Activated naive CD4-positive, alpha-beta T cell (primary cell): ENCODE measurements at regions not wholly inside any gene's neighbourhood (a gene's known extent, or its start where the extent isn't known, plus 50 kb on each side); places are given as distances from the start of the nearest gene placed in this dataset.
"Not testable (repeated sequence)": the region's sequence is repeated elsewhere in the genome, so short reads cannot be mapped to it uniquely, and the experiment has no call there.

Experiments
- DNase-seq, 4 experiments: peaks; one replicate each; lab custom pipeline; 2025; lab: John Stamatoyannopoulos, UW

- DNase-seq = not testable (repeated sequence)
Observed at GRCh38 chrX:120702337-120702736, 72.5 kb upstream of the C1GALT1C1 start.

- peak in 1 of 4 experiments; percentile 1 for DNase-seq
Observed at GRCh38 chrX:120697053-120697452, 67.2 kb upstream of the C1GALT1C1 start.

- no peak for DNase-seq
Observed at GRCh38 chrX:120692319-120692718, 62.5 kb upstream of the C1GALT1C1 start.

- DNase-seq = no peak
Observed at GRCh38 chrX:120690941-120691340, 61.1 kb upstream of the C1GALT1C1 start.

- no peak for DNase-seq
Observed at GRCh38 chrX:120690344-120690743, 60.5 kb upstream of the C1GALT1C1 start.

- DNase-seq = no peak
Observed at GRCh38 chrX:120680090-120680489, 50.2 kb upstream of the C1GALT1C1 start.
